ENCODE measurements at regions not wholly inside any gene's neighbourhood (a gene's known extent, or its start where the extent isn't known, plus 50 kb on each side); places are given as distances from the start of the nearest gene placed in this dataset. TPM values are rescaled to one million over a fixed set of nuclear protein-coding genes. Genes with fewer than 3 reads are reported as not detected.

DNA sequence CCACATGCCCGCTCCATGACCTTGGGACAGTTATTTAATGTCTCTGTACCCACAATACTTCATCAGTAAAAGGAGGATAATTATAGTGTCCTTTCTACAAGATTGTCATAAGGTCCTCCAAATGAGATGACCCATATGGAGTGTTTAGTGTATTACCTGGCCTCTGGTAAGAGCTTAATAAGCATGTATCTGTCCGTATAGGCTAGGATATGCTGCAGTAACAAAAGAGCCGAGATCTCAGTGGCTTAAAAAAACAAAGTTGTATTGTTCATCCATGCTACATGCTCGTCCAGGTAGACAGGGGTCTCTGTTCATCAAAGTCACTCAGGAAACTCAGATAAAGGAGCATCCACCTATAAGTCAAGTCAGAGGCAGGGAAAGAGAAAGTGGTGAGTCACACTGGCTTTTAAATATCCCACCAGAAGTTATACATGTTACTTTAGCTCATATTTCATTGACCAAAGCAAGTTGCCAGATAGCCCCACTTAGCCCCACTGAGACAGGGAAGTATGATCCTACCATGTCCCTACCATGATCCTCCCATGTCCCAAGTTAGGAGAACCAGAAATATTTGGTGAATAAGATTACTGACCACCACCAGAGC is 53.0 kb upstream of the KAZN start:
- Histone ChIP-seq H3K4me1 (ENCODE audit: control insufficient read depth in 2 of 2, insufficient read depth in 2 of 2, low read length in 2 of 2) (no peaks in the 10 kb centered on the region), H2AFZ (ENCODE audit: insufficient read depth, low read depth, low read length, poor library complexity, severe bottlenecking) (no peak overlapping the region), H3K36me3 (replicated peaks in 1 of 2; ENCODE audit: control extremely low read depth in 1 of 2, control insufficient read depth in 1 of 2, extremely low read depth in 1 of 2, insufficient read depth in 2 of 2, low read length in 1 of 2) (no peaks in the 10 kb centered on the region), H3K9me3 (ENCODE audit: control extremely low read depth in 1 of 3, control insufficient read depth in 2 of 3, insufficient read depth in 1 of 3, low read length in 2 of 3) (no peaks in the 10 kb centered on the region), H3K27ac (ENCODE audit: low read length in 2 of 2) (no peak overlapping the region), H3K27me3 (replicated peaks in 1 of 4; ENCODE audit: control extremely low read depth in 1 of 4, control insufficient read depth in 3 of 4, insufficient read depth in 4 of 4, low read length in 3 of 4) (peaks cover 0 to 3% (median 0%) of the 10 kb centered on the region in 4 experiments), H4K20me1 (ENCODE audit: control insufficient read depth, insufficient read depth, low read length, poor library complexity, severe bottlenecking) (no peaks in the 10 kb centered on the region), H3K9ac (ENCODE audit: low read length) (no peak overlapping the region), H3K4me2 (replicated peaks; ENCODE audit: low read depth, low read length, poor library complexity, severe bottlenecking) (no peak overlapping the region), H3K4me3 (ENCODE audit: control extremely low read depth in 1 of 5, extremely low read depth in 1 of 5, insufficient read depth in 1 of 5, low read depth in 2 of 5, low read length in 4 of 5) (no peak overlapping the region), H3K79me2 (ENCODE audit: control insufficient read depth, insufficient read depth, low read length) (no peaks in the 10 kb centered on the region)
- intact Hi-C loops (cut with micrococcal nuclease) = no loop called here
- Mint-ChIP-seq H3K4me1 (no peaks in the 10 kb centered on the region), H3K27ac (no peak overlapping the region), H3K9me3 (ENCODE audit: insufficient read depth) (peaks cover 4% of the 10 kb centered on the region), H3K4me3 (no peak overlapping the region), H3K27me3 (peaks cover 23% of the 10 kb centered on the region)
- no peak for DNase-seq
- ATAC-seq (ENCODE audit: low read depth) = no peak
- ChIA-PET POLR2A (no interaction called here), CTCF (no interaction called here)
- whole genome bisulfite sequencing (ENCODE audit: insufficient coverage) = 72% methylated on average over 2 of the region's 4 CpGs
- TF ChIP-seq EZH2 (IDR thresholded peaks at IDR 0.05; ENCODE audit: borderline replicate concordance, insufficient read depth, low read depth, low read length, poor library complexity, severe bottlenecking) = no peak
- TF ChIP-seq, protein P1, sequence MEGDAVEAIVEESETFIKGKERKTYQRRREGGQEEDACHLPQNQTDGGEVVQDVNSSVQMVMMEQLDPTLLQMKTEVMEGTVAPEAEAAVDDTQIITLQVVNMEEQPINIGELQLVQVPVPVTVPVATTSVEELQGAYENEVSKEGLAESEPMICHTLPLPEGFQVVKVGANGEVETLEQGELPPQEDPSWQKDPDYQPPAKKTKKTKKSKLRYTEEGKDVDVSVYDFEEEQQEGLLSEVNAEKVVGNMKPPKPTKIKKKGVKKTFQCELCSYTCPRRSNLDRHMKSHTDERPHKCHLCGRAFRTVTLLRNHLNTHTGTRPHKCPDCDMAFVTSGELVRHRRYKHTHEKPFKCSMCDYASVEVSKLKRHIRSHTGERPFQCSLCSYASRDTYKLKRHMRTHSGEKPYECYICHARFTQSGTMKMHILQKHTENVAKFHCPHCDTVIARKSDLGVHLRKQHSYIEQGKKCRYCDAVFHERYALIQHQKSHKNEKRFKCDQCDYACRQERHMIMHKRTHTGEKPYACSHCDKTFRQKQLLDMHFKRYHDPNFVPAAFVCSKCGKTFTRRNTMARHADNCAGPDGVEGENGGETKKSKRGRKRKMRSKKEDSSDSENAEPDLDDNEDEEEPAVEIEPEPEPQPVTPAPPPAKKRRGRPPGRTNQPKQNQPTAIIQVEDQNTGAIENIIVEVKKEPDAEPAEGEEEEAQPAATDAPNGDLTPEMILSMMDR (IDR thresholded peaks at IDR 0.05) = no peak

DNA sequence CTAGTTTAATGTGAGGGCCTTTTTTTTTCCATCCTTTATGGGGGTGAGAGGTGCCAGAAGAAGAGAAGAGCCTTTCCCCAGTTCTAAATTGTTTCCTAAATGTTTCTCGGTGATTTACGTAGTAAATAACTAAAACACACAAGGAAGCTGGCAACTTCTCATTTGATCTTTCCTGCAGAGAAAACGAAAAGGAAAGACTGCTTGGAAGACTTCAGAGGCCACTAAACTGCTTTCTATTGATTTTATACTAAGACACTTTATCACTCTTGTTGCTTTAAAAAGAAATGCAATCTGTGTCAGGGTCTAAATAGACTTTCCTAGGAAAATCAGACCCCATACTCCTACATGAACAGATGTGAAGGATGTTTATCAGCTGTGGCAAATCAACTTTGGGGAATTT is 52.1 kb upstream of the KAZN start:
- Histone ChIP-seq H3K4me2 (replicated peaks; ENCODE audit: low read depth, low read length, poor library complexity, severe bottlenecking) (no peak overlapping the region), H3K9ac (ENCODE audit: low read length) (no peak overlapping the region), H3K4me1 (ENCODE audit: control insufficient read depth in 2 of 2, insufficient read depth in 2 of 2, low read length in 2 of 2) (no peaks in the 10 kb centered on the region), H3K36me3 (replicated peaks in 1 of 2; ENCODE audit: control extremely low read depth in 1 of 2, control insufficient read depth in 1 of 2, extremely low read depth in 1 of 2, insufficient read depth in 2 of 2, low read length in 1 of 2) (no peaks in the 10 kb centered on the region), H4K20me1 (ENCODE audit: control insufficient read depth, insufficient read depth, low read length, poor library complexity, severe bottlenecking) (no peaks in the 10 kb centered on the region), H3K27me3 (replicated peaks in 1 of 4; ENCODE audit: control extremely low read depth in 1 of 4, control insufficient read depth in 3 of 4, insufficient read depth in 4 of 4, low read length in 3 of 4) (peaks cover 0 to 3% (median 0%) of the 10 kb centered on the region in 4 experiments), H3K79me2 (ENCODE audit: control insufficient read depth, insufficient read depth, low read length) (no peaks in the 10 kb centered on the region), H3K27ac (ENCODE audit: low read length in 2 of 2) (no peak overlapping the region), H3K4me3 (ENCODE audit: control extremely low read depth in 1 of 5, extremely low read depth in 1 of 5, insufficient read depth in 1 of 5, low read depth in 2 of 5, low read length in 4 of 5) (no peak overlapping the region), H2AFZ (ENCODE audit: insufficient read depth, low read depth, low read length, poor library complexity, severe bottlenecking) (no peak overlapping the region), H3K9me3 (ENCODE audit: control extremely low read depth in 1 of 3, control insufficient read depth in 2 of 3, insufficient read depth in 1 of 3, low read length in 2 of 3) (no peaks in the 10 kb centered on the region)
- peaks cover 4% of the 10 kb centered on the region for H3K9me3 Mint-ChIP-seq (ENCODE audit: insufficient read depth)
- ATAC-seq (ENCODE audit: low read depth) (no peak), DNase-seq (no peak)
- no peak overlapping the region for H3K27ac Mint-ChIP-seq
- H3K4me3 Mint-ChIP-seq = no peak overlapping the region
- intact Hi-C loops (cut with micrococcal nuclease) = no loop called here
- no peak for TF ChIP-seq EZH2 (IDR thresholded peaks at IDR 0.05; ENCODE audit: borderline replicate concordance, insufficient read depth, low read depth, low read length, poor library complexity, severe bottlenecking)
- TF ChIP-seq, protein P1 (IDR thresholded peaks at IDR 0.05) = no peak
- ChIA-PET CTCF (no interaction called here), POLR2A (no interaction called here)
- no peaks in the 10 kb centered on the region for H3K4me1 Mint-ChIP-seq
- H3K27me3 Mint-ChIP-seq = peaks cover 30% of the 10 kb centered on the region
- WGBS (ENCODE audit: insufficient coverage) = no CpG with 5 or more reads among the region's 3 CpGs

Small RNA genes lying in the stretch of these regions (small RNA-seq; reads per million reads assigned to genes)
- not detected for gene RNU6-1265P (ENCODE audit: insufficient read length, low read depth, low replicate concordance)

All from B cell (primary cell).